Endothelial cell of umbilical vein (primary cell): ENCODE measurements at regions not wholly inside any gene's neighbourhood (a gene's known extent, or its start where the extent isn't known, plus 50 kb on each side); places are given as distances from the start of the nearest gene placed in this dataset.

ENCODE experiments used
- BruUV-seq: library from RNA; stranded (reverse); fragments of 400-500 nt; replicated peaks from 2 replicates; lab custom pipeline; 2021; lab: Mats Ljungman, UMichigan
- CTCF ChIA-PET: fragments of 300-600, 350-600 bp; sonication (Branson Sonifier 250); formaldehyde crosslinking; loops from one replicate; lab custom pipeline; 2021; ENCODE audit warnings: antibody characterized with exemption, inconsistent platforms; lab: Charles Lee
- POLR2A ChIA-PET: fragments of 300-600, 350-600 bp; sonication (Branson Sonifier 250); formaldehyde crosslinking; loops from one replicate; lab custom pipeline; 2021; ENCODE audit warnings: antibody characterized with exemption, inconsistent platforms; lab: Charles Lee
- DNase-seq: peaks from one replicate; pipeline ENCODE4 v3.0.0-alpha.2; 2011; ENCODE audit warnings: low read depth, low spot score
- FAIRE-seq: peaks from 2 replicates; lab custom pipeline; 2011; peaks lifted over from hg19 to GRCh38; lab: Jason Lieb, UNC
- H2AFZ ChIP-seq: 2 replicates; pipeline ENCODE4 v1.6.0; 2012; ENCODE audit warnings: low read depth, low read length, control low read depth, inconsistent platforms
- H3K27ac ChIP-seq: 2 replicates; pipeline ENCODE4 v1.5.1; 2011; ENCODE audit warnings: low read depth, mild to moderate bottlenecking, control low read depth, low read length, moderate library complexity; ENCODE audit not compliant: insufficient read depth
- H3K27me3 ChIP-seq, 2 experiments: 2 replicates each; pipeline versions ENCODE4 v1.6.0 to v1.6.1; 2011; ENCODE audit warnings: low read length in 2 of 2, mixed read lengths in 1 of 2; ENCODE audit not compliant: control insufficient read depth in 2 of 2, insufficient read depth in 2 of 2
- H3K36me3 ChIP-seq, 2 experiments: 2 replicates in 1 of 2; 3 replicates in 1 of 2; pipeline ENCODE4 v1.5.1; 2011; ENCODE audit warnings: low read length in 2 of 2, mild to moderate bottlenecking in 1 of 2, moderate library complexity in 1 of 2; ENCODE audit not compliant: control insufficient read depth in 2 of 2, insufficient read depth in 2 of 2; ENCODE audit errors: extremely low read depth in 1 of 2
- H3K4me1 ChIP-seq: 3 replicates; pipeline ENCODE4 v1.5.1; 2011; ENCODE audit warnings: mild to moderate bottlenecking, low read length; ENCODE audit not compliant: control insufficient read depth, insufficient read depth; ENCODE audit errors: extremely low read depth
- H3K4me2 ChIP-seq: 2 replicates; pipeline ENCODE4 v1.6.1; 2011; ENCODE audit warnings: low read length, control low read depth, mixed read lengths; ENCODE audit not compliant: insufficient read depth
- H3K4me3 ChIP-seq, 3 experiments: fragments of 200-600 bp in 1 of 3; sonication (generic), shearing (Covaris generic) in 1 of 3; replicated peaks in 1 of 3; 2 replicates each; pipeline ENCODE4 v1.5.1; 2011 to 2016; ENCODE audit warnings: control low read depth in 3 of 3, low read length in 3 of 3, mild to moderate bottlenecking in 2 of 3, inconsistent platforms in 1 of 3, low read depth in 1 of 3, moderate library complexity in 1 of 3; ENCODE audit not compliant: insufficient read depth in 1 of 3
- H3K79me2 ChIP-seq: 2 replicates; pipeline ENCODE4 v1.6.0; 2012; ENCODE audit warnings: low read length, inconsistent platforms; ENCODE audit not compliant: control insufficient read depth, insufficient read depth
- H3K9ac ChIP-seq: replicated peaks from 2 replicates; pipeline ENCODE3; 2011; ENCODE audit warnings: low read length, control low read depth; ENCODE audit not compliant: insufficient read depth; ENCODE audit errors: extremely low read depth
- H3K9me1 ChIP-seq: replicated peaks from 3 replicates; pipeline ENCODE4 v1.6.0; 2011; ENCODE audit warnings: mild to moderate bottlenecking, low read length; ENCODE audit not compliant: control insufficient read depth, insufficient read depth; ENCODE audit errors: extremely low read depth
- H3K9me3 ChIP-seq: replicated peaks from 2 replicates; pipeline ENCODE4 v1.5.1; 2012; ENCODE audit warnings: low read length, inconsistent platforms; ENCODE audit not compliant: control insufficient read depth, insufficient read depth
- H4K20me1 ChIP-seq: replicated peaks from 2 replicates; pipeline ENCODE3; 2011; ENCODE audit warnings: mild to moderate bottlenecking, low read length; ENCODE audit not compliant: control insufficient read depth, insufficient read depth; ENCODE audit errors: extremely low read depth
- EZH2 ChIP-seq: IDR thresholded peaks from 2 replicates; pipeline ENCODE4 v1.6.1; 2012; ENCODE audit warnings: borderline replicate concordance, low read depth, mild to moderate bottlenecking, moderate library complexity, low read length, inconsistent platforms; ENCODE audit not compliant: severe bottlenecking
- FOS ChIP-seq: IDR thresholded peaks from 2 replicates; pipeline ENCODE4 v1.6.1; 2011; ENCODE audit warnings: mild to moderate bottlenecking, low read length, moderate library complexity, borderline replicate concordance; ENCODE audit not compliant: insufficient read depth
- GATA2 ChIP-seq: IDR thresholded peaks from 2 replicates; pipeline ENCODE4 v1.7.0; 2011; ENCODE audit warnings: low read depth, mild to moderate bottlenecking, moderate library complexity, mixed read lengths, low read length; ENCODE audit not compliant: insufficient read length, insufficient read depth
- JUN ChIP-seq: IDR thresholded peaks from 2 replicates; pipeline ENCODE4 v1.6.1; 2011; ENCODE audit warnings: borderline replicate concordance, low read depth; ENCODE audit not compliant: insufficient read length, insufficient read depth
- MAX ChIP-seq: IDR thresholded peaks from 2 replicates; pipeline ENCODE4 v1.6.1; 2011; ENCODE audit not compliant: insufficient read depth, insufficient read length
- MYC ChIP-seq: IDR thresholded peaks from one replicate; pipeline ENCODE4 v1.6.1; 2011; ENCODE audit warnings: mild to moderate bottlenecking, low read depth, low read length
- POLR2A ChIP-seq: IDR thresholded peaks from 2 replicates; pipeline ENCODE4 v1.6.1; 2012; ENCODE audit warnings: low read depth, mild to moderate bottlenecking, control low read depth, low read length
- POLR2AphosphoS5 ChIP-seq: IDR thresholded peaks from 2 replicates; pipeline ENCODE4 v1.6.1; 2012; ENCODE audit warnings: low read depth, mild to moderate bottlenecking, control low read depth, low read length, moderate library complexity; ENCODE audit not compliant: insufficient read depth
- dilution Hi-C: fragments of 300-500 bp; cut with MboI; formaldehyde crosslinking; loops from one replicate; pipeline ENCODE4 v1.15.0; 2019; ENCODE audit warnings: low sequenced_read_pairs; ENCODE audit not compliant: extremely low pct_ligation_motif_present
- intact Hi-C: fragments of 100-400 bp; cut with micrococcal nuclease; formaldehyde crosslinking; loops from one replicate; pipeline ENCODE4 v1.10.0; 2022
- TF ChIP-seq, protein P1 (sequence below), 2 donors: IDR thresholded peaks; 1 replicate in 1 of 2; 2 replicates in 1 of 2; pipeline ENCODE4 v1.5.1; 2011; ENCODE audit warnings: low read length in 2 of 2, mild to moderate bottlenecking in 2 of 2, moderate library complexity in 2 of 2, control low read depth in 1 of 2, inconsistent platforms in 1 of 2, low read depth in 1 of 2; ENCODE audit not compliant: insufficient read depth in 1 of 2; ENCODE audit errors: extremely low read depth in 1 of 2

- intact Hi-C loops, result no loop called here
- Histone ChIP-seq H3K4me1 (peaks cover 6% of the 10 kb centered on the region), H3K36me3 (no peaks in the 10 kb centered on the region), H3K27ac (no peak overlapping the region), H3K27me3 (no peaks in the 10 kb centered on the region), H3K4me2 (no peak overlapping the region), H3K9ac (no peak overlapping the region), H3K9me3 (no peaks in the 10 kb centered on the region), H3K9me1 (no peaks in the 10 kb centered on the region), H3K79me2 (no peaks in the 10 kb centered on the region), H4K20me1 (no peaks in the 10 kb centered on the region), H2AFZ (peak overlapping the region; percentile 18), H3K4me3 (no peak overlapping the region)
- POLR2A ChIA-PET, result no interaction called here
- BruUV-seq, result no TSS peak
- dilution Hi-C loops, result no loop called here
- no peak for DNase-seq
- no peak for FAIRE-seq
- no peak for TF ChIP-seq EZH2
- TF ChIP-seq GATA2, result no peak
- TF ChIP-seq JUN, result no peak
- no peak for TF ChIP-seq FOS
- TF ChIP-seq POLR2AphosphoS5, result no peak
- no peak for TF ChIP-seq MYC
- TF ChIP-seq, protein P1, sequence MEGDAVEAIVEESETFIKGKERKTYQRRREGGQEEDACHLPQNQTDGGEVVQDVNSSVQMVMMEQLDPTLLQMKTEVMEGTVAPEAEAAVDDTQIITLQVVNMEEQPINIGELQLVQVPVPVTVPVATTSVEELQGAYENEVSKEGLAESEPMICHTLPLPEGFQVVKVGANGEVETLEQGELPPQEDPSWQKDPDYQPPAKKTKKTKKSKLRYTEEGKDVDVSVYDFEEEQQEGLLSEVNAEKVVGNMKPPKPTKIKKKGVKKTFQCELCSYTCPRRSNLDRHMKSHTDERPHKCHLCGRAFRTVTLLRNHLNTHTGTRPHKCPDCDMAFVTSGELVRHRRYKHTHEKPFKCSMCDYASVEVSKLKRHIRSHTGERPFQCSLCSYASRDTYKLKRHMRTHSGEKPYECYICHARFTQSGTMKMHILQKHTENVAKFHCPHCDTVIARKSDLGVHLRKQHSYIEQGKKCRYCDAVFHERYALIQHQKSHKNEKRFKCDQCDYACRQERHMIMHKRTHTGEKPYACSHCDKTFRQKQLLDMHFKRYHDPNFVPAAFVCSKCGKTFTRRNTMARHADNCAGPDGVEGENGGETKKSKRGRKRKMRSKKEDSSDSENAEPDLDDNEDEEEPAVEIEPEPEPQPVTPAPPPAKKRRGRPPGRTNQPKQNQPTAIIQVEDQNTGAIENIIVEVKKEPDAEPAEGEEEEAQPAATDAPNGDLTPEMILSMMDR (IDR thresholded peaks at IDR 0.05; ENCODE audit: extremely low read depth in 1 of 2, insufficient read depth in 1 of 2, low read depth in 1 of 2, low read length in 2 of 2), result no peak
- TF ChIP-seq POLR2A, result no peak
- TF ChIP-seq MAX, result no peak
- CTCF ChIA-PET, result interaction anchor here (0.8 to 1.2 kb wide), 2 partner anchors 78 to 171 kb away, joined by 3 to 4 read pairs; no protein-coding TSS in a partner anchor
Observed at GRCh38 chr6:92473056-92473455, 946.3 kb downstream of the EPHA7 start.
